ENCODE measurements at regions not wholly inside any gene's neighbourhood (a gene's known extent, or its start where the extent isn't known, plus 50 kb on each side); places are given as distances from the start of the nearest gene placed in this dataset.

DNA sequence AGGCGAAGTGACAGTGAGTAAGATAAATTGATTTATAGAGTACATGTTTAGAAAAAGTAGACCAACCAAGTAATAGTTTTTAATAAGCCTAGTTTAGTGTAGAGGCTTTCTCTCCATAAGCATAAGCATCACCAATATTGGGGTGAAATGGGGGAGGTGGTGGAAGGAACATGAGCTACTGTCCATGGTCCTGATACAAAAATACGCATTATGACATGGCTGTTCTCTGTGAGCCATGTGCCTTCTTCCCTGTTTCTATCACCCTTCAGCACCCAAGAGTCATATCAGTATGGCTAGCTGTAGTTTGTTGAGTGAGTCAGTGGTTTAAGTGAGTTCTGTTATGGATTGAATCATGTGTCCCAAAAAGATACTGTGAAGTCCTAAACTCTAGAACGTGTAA is 150.8 kb downstream of the EDN1 start:
- Mint-ChIP-seq H3K9me3 (peaks cover 4% of the 10 kb centered on the region), H3K36me3 (no peaks in the 10 kb centered on the region), H3K4me1 (no peaks in the 10 kb centered on the region), H3K4me3 (no peak overlapping the region), H3K27ac (no peak overlapping the region), H3K27me3 (ENCODE audit: insufficient read depth, low read depth) (peaks cover 5% of the 10 kb centered on the region)
- no peaks in the 10 kb centered on the region for H4K20me1 ChIP-seq (ENCODE audit: low read depth)
- H3K4me2 ChIP-seq: no peak overlapping the region
- H3K79me2 ChIP-seq (ENCODE audit: low read depth): no peaks in the 10 kb centered on the region
- peak; percentile 43 for DNase-seq (ENCODE audit: low spot score)
- no peaks in the 10 kb centered on the region for H3K36me3 ChIP-seq
- no peaks in the 10 kb centered on the region for H3K9me3 ChIP-seq (ENCODE audit: low read depth)
- no peaks in the 10 kb centered on the region for H3K27me3 ChIP-seq
- no peak overlapping the region for H3K9ac ChIP-seq
- H3K27ac ChIP-seq: no peak overlapping the region
- no peak overlapping the region for H3K4me3 ChIP-seq
- no peak overlapping the region for H2AFZ ChIP-seq (replicated peaks)
- no peaks in the 10 kb centered on the region for H3K4me1 ChIP-seq
- TF ChIP-seq EZH2phosphoT487 (IDR thresholded peaks at IDR 0.05) (no peak), EZH2 (IDR thresholded peaks at IDR 0.05) (no peak)
- TF ChIP-seq, protein P1, sequence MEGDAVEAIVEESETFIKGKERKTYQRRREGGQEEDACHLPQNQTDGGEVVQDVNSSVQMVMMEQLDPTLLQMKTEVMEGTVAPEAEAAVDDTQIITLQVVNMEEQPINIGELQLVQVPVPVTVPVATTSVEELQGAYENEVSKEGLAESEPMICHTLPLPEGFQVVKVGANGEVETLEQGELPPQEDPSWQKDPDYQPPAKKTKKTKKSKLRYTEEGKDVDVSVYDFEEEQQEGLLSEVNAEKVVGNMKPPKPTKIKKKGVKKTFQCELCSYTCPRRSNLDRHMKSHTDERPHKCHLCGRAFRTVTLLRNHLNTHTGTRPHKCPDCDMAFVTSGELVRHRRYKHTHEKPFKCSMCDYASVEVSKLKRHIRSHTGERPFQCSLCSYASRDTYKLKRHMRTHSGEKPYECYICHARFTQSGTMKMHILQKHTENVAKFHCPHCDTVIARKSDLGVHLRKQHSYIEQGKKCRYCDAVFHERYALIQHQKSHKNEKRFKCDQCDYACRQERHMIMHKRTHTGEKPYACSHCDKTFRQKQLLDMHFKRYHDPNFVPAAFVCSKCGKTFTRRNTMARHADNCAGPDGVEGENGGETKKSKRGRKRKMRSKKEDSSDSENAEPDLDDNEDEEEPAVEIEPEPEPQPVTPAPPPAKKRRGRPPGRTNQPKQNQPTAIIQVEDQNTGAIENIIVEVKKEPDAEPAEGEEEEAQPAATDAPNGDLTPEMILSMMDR (IDR thresholded peaks at IDR 0.05): no peak
- H3F3A ChIP-seq (ENCODE audit: low read depth): no peaks in the 10 kb centered on the region

DNA sequence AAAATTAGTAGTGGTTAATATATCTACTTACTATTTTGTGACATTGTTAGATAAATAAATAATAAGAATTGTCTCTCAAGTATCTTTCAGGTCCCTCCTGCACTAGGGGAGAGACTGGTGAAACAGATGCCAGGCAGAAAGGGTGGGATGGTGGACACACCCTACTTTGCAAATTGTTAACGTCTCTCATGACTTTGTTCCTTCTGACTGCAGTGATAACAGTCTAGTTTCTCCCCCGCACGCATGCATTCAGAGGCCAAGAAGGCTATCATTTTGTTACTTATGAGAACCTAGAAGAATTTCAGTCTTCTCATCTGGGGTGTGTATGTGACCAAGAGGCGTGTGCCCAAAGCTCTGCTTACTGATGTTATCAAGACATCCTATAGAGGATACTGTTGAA is 152.3 kb downstream of the EDN1 start:
- Mint-ChIP-seq H3K4me3 (no peak overlapping the region), H3K4me1 (no peaks in the 10 kb centered on the region), H3K36me3 (no peaks in the 10 kb centered on the region), H3K27me3 (ENCODE audit: insufficient read depth, low read depth) (peaks cover 5% of the 10 kb centered on the region), H3K9me3 (peaks cover 4% of the 10 kb centered on the region), H3K27ac (no peak overlapping the region)
- H3K9me3 ChIP-seq (ENCODE audit: low read depth): no peaks in the 10 kb centered on the region
- H3K27ac ChIP-seq: no peak overlapping the region
- H3K36me3 ChIP-seq: no peaks in the 10 kb centered on the region
- H3K4me3 ChIP-seq: no peak overlapping the region
- H3K79me2 ChIP-seq (ENCODE audit: low read depth): no peaks in the 10 kb centered on the region
- H3K27me3 ChIP-seq: no peaks in the 10 kb centered on the region
- no peaks in the 10 kb centered on the region for H3K4me1 ChIP-seq
- no peak for DNase-seq (ENCODE audit: low spot score)
- no peak for TF ChIP-seq EZH2phosphoT487 (IDR thresholded peaks at IDR 0.05)
- no peak for TF ChIP-seq EZH2 (IDR thresholded peaks at IDR 0.05)
- TF ChIP-seq, protein P1 (IDR thresholded peaks at IDR 0.05): no peak
- no peaks in the 10 kb centered on the region for H4K20me1 ChIP-seq (ENCODE audit: low read depth)
- H2AFZ ChIP-seq (replicated peaks): no peak overlapping the region
- no peaks in the 10 kb centered on the region for H3F3A ChIP-seq (ENCODE audit: low read depth)
- H3K4me2 ChIP-seq: no peak overlapping the region
- H3K9ac ChIP-seq: no peak overlapping the region

DNA sequence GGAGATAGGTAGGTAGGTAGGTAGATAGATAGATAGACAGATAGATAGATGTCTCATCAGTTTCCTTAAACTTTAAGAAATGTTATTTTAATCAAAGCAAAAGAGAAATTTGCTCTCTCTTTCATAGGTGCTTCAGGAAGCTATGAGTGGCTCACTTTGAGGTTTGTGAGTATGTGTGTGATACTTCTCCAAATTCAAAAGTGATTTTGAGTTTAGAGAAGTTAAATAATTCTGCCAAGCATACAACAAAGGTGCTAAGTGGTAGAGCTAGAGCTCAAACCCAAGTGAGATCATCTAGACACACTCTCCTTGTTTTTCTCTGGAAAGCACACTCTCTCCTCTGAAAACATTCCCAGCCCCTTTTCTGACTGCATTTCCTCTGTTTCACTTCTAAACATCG is 156.2 kb downstream of the EDN1 start:
- Mint-ChIP-seq H3K9me3 (no peaks in the 10 kb centered on the region), H3K4me1 (no peaks in the 10 kb centered on the region), H3K4me3 (no peak overlapping the region), H3K27ac (no peak overlapping the region), H3K36me3 (no peaks in the 10 kb centered on the region), H3K27me3 (ENCODE audit: insufficient read depth, low read depth) (peaks cover 7% of the 10 kb centered on the region)
- no peak overlapping the region for H3K4me2 ChIP-seq
- H3K9ac ChIP-seq: no peak overlapping the region
- no peak overlapping the region for H3K27ac ChIP-seq
- H2AFZ ChIP-seq (replicated peaks): no peak overlapping the region
- no peaks in the 10 kb centered on the region for H3K36me3 ChIP-seq
- H4K20me1 ChIP-seq (ENCODE audit: low read depth): no peaks in the 10 kb centered on the region
- H3K9me3 ChIP-seq (ENCODE audit: low read depth): no peaks in the 10 kb centered on the region
- no peaks in the 10 kb centered on the region for H3K79me2 ChIP-seq (ENCODE audit: low read depth)
- no peak overlapping the region for H3K4me3 ChIP-seq
- H3F3A ChIP-seq (ENCODE audit: low read depth): no peaks in the 10 kb centered on the region
- H3K4me1 ChIP-seq: no peaks in the 10 kb centered on the region
- TF ChIP-seq, protein P1 (IDR thresholded peaks at IDR 0.05): no peak
- TF ChIP-seq EZH2phosphoT487 (IDR thresholded peaks at IDR 0.05) (no peak), EZH2 (IDR thresholded peaks at IDR 0.05) (no peak)
- no peak for DNase-seq (ENCODE audit: low spot score)
- no peaks in the 10 kb centered on the region for H3K27me3 ChIP-seq
